HG03565 (cell line): ENCODE measurements at regions not wholly inside any gene's neighbourhood (a gene's known extent, or its start where the extent isn't known, plus 50 kb on each side); places are given as distances from the start of the nearest gene placed in this dataset.

Source experiments
- ATAC-seq: cut with Tn5 transposase; IDR thresholded peaks from one replicate; pipeline ENCODE4 v1.9.1; 2021; ENCODE audit warnings: mild to moderate bottlenecking, moderate library complexity; ENCODE audit not compliant: unreplicated experiment

DNA sequence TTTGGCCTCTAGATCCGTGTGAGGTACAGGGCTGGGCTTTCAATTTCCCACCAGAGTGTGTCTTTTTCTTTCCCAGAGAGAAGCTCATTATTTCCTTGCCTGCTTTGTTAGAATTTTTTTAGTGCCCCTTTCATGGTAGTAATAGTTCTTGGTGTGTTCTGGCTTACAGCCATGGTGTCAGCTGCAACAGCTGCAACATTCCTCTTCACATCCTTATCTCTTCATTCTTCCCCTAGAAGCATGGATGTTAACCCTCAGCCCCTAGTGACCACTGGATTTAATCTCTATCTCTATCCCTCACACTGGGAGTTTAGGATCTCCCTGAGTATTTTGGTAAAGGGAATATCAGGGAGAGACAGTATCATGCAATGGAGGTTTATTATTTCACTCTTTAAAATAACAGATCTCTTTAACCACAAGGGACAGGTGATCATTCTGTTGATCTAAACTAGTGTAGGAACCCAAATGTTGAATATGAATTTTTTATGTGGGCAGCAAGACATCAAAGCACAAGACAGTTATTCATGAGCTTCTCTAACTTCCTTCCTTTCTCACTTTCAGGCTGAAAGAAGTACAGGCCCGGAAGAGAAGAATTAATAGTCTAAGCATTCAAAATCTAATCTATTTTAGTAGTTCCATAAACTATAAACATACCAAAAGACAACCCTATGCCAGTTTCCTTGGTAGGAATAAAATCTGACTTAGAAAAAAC lies 160.2 kb downstream of the FAM170A start:
- ATAC-seq = no peak

DNA sequence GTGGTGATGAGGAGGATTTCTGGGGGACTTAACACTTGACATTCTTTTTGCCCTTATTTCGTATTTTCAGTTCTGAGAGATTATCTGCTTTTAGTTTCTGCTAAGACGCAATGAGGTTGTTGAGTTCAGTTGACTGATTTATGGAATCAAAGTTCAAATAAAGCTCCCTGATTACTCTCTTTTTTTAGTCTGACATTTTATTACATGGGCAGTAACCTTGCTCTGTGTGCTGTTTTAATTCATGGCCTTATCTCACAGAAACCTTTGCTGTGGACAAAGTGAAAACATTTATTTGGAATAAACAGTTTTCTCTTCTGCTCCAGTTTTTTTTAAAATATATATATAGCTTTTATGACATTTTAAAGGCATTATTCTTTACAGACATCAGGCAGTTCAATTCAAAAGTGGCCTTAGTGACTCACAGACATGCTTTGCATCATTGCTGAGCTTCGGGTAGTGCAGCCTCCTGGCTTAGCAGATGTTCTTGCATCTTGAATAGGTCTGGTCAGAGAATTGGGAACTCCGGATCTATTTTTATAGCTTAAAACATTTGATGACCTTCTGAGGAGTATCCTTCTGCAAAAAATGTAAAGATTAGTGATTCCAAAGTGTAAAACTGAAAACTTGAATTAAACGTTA lies 162.9 kb downstream of the FAM170A start:
- no peak for ATAC-seq

DNA sequence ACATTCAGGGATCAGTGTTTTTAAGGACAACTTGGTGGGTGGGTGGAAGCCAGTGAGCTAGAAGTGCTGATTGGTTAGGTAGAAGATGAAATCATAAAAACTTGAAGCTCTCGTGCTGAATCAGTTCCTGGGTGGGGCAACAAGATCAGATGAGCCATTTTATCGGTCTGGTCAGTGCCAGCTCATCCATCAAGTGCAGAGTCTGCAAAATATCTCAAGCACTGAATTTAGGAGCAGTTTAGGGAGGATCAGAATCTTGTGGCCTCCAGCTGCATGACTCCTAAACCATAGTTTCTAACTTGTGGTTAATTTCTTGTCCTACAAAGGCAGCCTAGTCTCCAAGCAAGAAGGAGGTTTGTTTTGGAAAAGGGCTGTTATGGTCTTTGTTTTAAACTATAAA lies 166.4 kb downstream of the FAM170A start:
- no peak for ATAC-seq

DNA sequence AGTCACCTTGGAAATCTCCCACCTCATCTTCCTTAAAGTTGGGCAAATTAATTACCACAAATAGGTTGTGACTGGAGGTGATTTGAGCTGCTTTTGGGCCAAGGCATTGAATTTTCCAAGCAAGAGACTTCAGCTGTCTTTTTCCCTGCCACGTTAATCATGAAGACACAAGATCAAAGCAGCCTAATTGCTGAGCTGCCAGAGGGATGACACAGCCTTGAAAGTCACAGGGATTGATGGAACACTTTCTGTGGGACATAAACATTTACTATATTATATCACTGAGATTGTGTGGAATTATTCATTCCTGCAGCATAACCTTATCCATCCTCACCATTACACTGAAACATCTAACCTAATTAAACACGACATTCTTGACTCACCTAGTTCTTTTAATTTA lies 172.2 kb downstream of the FAM170A start:
- ATAC-seq = no peak

DNA sequence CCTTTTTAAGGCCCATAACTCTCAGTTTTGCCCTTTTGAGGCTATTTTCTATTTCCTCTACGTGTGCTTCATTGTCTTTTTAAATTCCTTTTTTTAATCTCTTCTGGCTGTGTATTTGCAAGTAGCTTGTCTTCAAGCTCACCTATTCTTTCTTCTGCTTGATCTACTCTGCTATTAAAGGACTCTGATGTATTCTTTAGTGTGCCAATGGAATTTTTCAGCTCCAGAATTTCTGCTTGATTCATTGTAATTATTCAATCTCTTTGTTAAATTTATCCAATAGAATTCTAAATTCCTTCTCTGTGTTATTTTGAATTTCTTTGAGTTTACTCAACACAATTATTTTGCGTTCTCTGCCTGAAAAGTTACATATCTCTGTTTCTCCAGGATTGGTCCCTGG lies 178.7 kb downstream of the FAM170A start:
- ATAC-seq = no peak

DNA sequence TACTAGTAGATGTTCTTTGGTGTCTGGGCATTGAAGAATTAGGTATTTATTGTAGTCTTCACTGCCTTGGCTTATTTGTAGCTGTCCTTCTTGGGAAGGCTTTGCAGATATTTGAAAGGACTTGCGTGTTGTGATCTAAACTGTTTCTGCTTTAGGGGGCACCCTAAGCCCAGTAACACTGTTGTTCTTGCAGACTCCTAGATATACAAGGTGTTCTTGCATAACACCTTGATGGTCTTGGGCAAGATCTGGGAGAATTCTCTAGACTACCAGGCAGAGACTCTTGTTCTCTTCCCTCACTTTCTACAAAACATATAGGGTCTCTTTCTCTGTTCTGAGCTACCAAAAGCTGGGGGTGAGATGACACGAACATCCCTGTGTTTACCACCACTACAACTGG lies 179.1 kb downstream of the FAM170A start:
- no peak for ATAC-seq

DNA sequence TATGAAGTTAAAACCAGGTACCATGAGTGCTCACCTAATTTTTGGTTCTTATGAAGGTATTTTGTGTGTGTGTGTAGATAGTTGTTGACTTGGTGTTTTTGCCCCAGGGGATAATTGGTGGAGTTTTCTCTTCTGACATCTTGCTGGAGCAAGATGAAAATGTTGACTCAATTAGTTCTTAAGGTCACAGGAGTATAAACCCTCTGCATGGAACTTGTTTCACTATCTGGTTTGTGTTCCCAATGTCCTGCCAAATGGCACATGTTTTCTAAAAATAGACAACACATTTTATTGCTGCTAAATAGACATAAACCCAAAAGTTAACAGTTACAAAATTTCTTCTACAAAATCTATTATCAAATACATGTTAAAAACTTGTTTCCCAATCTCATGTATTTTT lies 180.9 kb downstream of the FAM170A start:
- ATAC-seq = no peak

DNA sequence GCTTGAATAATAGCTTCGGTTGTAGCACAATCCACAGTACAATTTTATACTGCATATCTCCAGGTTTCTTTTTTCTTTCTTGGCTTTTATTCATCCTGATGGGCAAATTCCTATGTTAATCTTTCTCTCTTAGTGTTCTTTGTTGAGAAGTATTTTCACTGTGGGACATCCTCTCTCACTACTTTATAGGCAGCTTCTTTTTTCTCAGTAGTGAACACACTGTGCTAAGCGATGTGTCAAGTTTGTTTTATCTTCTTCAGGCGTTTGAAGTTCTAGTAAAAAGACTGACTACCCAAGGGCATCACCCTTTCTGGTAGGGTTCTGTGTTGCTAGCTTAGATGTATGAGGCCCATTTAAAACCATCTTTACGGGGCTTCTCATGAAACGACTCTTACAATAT lies 182.1 kb downstream of the FAM170A start:
- ATAC-seq = no peak

DNA sequence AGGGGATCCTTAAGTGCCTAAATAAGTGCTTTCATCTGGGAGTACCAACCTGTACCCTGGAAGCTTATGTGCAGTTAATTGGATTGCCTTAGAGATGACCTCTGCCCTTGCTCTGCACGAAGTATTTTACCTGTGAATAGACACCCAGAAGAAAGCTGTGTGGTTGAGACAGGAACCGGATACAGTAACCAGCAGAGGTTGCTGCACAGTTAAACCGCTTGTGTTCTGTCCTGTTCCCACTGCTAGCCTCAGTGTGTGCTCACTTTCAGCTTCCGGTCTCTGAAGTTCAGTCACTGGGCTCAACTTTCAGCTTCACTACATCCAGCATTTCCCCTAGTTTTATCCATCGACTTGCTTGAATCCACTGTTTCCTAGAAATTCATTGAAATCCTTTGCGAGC lies 185.3 kb downstream of the FAM170A start:
- no peak for ATAC-seq

DNA sequence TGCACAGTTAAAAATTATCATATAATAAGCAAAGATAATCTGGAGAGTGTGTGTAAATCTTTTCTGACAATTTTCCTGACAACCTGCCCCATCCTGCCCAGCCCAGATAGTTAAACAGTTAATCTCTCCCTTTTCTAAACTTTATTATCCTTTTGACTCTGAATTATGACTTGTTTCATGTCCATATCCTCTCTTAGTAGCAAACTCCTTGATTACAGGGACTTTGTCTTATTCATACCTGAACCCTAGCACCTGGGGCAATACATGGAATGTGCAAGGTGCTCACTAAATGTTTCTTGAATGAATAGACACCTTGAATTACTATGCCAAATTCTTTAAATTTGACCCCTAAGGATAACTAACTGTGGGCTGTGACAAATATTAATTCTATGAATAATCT lies 186.7 kb downstream of the FAM170A start:
- ATAC-seq = no peak

DNA sequence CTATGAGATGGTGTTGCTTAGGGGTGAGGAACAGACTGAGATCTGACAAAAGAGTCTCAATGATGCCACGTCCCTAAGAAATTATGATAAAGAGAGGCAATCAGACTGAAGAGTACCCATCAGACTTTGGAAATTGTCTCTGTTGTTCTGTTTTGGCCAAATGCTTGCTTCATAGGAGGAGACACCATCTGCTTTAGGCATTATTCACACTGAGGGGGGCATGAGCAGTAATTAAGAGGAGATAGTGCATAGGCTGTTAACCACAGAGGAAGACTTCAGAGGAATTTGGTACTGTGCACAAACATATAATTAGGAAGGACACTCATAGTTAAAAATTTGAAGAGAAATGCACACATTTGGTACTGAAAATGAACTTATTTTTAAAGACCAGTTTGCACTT lies 190.7 kb downstream of the FAM170A start:
- no peak for ATAC-seq

DNA sequence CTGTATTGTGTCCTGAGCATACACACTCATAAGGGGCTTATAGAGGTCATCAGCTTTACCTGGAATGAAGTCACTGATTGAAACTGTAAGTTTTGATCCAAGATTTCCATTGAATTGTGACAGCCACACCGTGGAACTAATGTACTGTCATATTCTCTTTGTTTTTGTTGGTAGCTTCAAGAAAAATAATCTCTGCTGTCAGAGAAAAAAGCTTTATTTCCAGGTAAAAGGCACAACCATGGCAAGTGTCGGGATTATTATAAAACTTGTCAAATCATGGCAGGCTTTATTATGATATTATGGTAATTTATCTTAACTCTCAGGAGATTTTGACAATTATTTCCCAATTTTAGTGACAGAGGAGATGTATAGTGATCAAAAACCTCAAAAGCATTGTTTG lies 191.2 kb downstream of the FAM170A start:
- ATAC-seq = no peak

DNA sequence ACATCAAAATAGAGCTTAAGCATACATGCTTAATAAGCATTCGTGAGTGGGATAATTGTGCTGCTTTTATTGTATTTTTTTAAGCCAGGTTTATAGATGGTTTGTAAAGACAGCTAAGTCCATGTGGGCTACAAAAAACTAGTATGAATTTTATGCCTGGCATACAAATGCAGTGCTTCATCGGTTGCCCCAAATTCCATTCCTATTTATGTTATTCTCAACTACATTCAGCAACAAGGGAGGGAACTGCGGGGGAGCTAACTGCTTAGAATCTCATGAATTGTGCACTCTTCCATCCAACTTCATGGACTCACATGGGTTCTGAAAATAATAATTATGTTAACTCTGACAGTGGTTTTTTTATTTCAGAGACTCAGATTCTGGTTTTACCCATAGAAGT lies 199.2 kb downstream of the FAM170A start:
- no peak for ATAC-seq

DNA sequence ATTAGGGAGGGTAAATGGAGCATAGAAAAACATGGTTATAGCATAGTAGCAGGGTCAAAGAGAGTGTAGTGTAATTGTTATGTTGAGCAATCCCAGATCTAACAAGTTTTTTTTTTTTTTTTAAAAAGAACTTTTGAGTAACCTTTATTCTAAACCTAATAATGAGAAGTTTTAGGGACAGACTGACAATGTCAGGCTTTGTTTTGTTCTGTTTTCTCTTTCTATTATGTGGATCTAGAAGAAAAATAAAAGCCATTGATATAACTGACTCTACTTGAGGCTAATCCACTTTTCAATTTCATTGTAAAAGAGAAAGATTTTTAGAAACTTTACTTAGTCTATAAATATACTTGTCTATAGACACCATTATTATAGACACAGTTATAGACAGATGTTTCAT lies 200.0 kb downstream of the FAM170A start:
- no peak for ATAC-seq

DNA sequence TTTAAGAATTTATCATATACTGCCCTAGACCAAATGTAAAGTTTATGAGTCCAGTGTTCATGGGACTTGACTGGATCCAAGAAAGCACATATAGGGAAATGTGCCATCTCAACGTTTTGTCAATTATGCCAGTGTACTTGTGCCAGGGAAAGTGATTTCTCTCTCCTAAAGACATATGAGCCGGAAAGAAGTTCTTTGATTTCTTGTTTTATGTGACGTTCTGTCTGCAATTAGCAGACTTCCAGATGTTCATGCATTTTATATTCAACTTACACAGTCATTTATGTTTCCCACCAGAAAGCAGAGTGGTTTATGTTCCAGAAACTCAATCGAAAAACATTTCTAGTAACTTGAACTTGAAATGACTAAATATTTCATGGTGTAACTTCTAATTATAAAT lies 203.8 kb downstream of the FAM170A start:
- no peak for ATAC-seq

DNA sequence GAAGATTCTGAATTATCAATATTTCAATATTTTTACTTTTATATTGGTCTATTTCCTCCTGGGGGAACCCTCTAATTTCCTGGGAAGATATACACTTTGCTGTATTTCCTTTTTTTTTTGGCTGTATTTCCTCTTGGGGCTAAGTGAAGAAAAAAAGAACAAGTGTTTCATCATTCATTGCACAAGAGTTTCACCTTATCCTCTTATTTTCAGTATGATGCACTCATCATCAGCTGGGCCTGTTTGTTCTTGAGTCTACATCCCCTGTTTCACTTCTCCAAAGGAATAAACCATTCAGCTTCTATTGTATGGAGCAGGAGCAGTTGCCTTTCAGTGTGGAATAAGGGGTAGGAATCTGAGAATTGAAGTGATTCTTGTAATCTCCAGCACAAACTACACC lies 210.8 kb downstream of the FAM170A start:
- no peak for ATAC-seq

DNA sequence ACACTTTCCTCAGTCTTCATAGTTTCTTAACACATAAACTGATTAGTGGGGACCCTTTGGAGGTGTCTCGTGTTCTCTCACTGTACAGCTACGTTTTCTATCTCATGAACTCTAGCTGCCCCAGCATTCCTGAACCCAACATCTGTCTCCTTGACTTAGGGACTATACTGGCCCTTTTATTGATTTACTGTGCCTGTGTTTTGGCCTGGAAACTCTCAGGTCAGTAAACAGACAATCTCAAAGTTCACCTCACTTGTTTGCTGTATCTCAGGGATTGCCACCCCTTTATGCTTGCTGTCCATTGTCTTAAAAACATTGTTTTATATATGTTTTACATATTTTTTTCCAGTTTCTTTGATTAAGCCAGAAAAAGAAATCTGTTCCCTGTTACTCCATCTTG lies 222.8 kb downstream of the FAM170A start:
- no peak for ATAC-seq

DNA sequence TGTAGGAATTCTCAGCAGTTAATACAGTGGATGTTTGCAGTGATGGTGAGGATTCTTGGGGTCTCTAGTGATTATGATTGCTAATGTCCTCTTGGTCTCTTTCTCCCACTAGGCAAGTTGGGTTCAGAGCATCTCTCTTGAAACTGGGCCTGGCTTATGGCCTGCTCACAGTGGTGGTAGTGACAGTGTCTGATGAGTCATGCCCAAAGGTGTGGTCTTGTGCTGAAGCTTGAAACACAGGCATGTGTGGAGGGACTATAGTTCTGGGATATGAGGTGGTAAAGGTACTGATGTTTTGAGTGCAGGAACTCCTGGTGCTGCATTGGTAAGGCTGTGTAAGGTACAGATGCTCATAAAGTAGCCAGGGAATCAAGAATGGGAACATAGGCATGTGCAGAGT lies 231.1 kb downstream of the FAM170A start:
- ATAC-seq = no peak

DNA sequence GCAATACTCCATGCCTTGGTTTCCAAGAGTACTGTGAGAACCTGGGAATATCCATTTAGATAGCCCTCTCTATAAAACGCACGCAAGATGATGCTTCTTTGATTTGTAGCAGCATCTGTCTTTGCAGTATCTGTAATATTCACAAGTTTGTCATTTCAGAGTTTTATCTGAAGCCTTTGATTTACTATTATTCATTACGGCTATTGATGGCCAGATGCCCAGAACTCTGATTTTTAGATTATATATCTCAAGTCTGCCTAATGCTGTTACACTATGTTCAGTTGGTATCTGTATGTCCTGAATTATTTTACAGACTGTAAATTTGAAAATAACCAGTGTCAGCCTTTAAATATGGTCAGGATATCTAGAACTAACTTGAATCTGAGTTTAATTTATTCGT lies 233.3 kb downstream of the FAM170A start:
- ATAC-seq = no peak

DNA sequence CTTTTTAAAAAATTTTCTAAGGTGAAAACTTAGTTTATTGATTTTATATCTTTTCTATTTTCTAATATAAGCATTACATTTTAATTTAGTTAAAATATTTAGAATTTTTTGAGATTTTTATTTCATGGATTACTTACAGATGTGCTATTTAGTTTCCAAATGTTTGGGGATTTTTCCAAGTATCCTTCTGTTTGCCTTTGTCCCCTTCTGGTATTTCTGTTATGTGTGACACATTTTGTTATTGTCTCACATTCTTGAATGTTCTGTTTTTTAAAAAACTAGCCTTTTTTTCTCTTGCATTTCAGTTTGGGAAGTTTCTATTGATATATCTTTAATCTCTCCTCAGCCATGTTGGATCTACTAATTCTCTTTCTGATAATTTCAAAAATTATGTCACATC lies 234.9 kb downstream of the FAM170A start:
- ATAC-seq = no peak

DNA sequence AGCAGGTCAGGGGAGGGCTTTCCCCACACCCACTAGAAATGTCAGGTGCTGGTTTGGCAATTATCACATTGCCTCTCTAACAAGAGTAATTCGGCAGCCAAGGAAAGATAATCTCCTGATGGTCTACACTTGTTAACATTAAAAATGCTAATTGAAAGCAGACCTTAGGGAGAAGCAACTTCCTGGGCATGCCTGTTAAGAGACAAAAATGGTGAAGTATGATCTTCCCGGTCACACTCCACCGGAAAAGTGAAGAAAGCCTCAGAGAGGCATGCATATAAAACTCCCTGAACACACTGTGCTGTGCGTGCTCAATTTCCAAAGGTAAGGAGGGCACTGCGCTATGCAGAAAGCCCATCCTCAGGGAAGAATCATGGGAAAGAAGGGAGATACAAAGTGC lies 244.3 kb downstream of the FAM170A start:
- ATAC-seq = no peak

DNA sequence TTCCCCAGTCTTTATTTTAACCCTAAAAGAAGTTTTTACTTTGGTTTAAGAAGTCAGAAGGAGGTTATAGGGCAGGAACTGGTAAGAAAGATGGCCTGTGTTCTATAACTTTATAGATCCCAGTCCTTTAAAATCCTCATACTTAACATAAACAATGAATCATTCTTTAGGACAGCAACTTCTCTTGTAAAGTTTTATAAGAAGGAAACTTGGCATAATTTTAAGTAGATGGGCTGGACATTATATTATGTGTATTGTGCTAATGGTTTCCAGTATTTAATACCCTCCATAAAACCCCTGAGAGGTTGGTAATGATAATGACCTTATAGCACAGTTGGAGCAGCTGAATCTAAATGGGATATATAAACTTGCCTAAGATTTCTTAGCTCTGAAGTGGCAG lies 247.2 kb downstream of the FAM170A start:
- ATAC-seq = no peak

DNA sequence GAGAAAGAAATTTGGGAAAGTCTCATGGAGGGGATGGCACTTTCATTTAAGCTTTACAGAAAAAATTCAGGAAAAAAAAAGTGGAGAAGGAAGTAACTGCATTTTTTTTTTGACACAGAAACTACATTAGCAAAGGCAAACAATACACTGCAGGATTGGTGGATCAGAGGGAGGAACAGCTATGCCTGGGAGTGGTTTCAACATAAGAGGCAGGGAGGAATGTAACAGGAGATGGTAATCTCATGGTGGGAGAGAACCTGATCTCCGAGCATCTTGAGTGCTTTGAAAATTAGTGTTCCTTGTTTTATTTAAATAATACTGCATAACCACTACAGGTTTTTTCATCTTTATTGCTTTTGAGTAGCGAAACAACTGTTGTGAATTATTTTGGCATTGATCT lies 249.4 kb downstream of the FAM170A start:
- ATAC-seq = no peak
